Frontal cortex (tissue), 3 donors: ENCODE measurements at regions not wholly inside any gene's neighbourhood (a gene's known extent, or its start where the extent isn't known, plus 50 kb on each side); places are given as distances from the start of the nearest gene placed in this dataset.

Experiments used
- DNase-seq, 2 donors: peaks; one replicate each; pipeline ENCODE4 v3.0.0; 2012; ENCODE audit warnings: low spot score in 2 of 2
- FAIRE-seq: peaks from 2 replicates; lab custom pipeline; 2012; peaks lifted over from hg19 to GRCh38; lab: Jason Lieb, UNC
- donor health status: control.
- donor health status: control.
- donor health status: control.

DNA sequence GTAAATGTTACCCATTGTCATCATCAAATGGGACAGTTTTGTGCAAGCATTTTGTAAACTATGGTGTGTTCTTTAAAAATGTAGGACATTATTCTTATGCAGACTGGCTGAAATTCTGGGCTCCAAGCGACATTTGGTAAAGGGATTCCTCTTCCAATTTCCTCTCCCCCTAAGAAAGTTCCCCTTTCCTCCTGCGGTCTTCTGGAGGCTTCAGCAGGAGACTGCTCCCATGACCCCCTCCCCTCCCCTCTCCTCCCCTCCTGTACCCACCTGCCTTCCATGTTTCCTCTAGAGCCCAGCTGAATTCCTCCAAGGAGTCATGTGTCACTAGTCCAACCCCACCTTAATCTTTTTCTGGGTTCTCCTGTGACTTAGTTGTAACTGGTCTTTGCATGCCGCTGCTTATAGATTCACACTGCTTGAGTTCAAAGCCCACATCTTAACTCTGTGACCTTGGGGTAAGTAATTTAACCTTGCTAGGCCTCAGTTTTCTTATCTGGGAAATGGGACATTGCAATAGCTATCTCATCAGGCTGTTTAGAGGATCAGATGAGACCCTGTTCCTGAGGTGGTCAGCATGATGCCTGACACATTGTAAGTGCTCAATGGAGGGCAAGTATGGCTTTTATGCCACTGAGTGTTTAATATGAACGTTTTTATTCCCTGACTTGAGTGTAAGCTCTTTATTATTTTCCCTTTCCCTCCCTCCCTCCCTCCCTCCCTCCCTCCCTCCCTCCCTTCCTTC is 69.9 kb upstream of the WDR26 start:
- DNase-seq (no peak), FAIRE-seq (no peak)

DNA sequence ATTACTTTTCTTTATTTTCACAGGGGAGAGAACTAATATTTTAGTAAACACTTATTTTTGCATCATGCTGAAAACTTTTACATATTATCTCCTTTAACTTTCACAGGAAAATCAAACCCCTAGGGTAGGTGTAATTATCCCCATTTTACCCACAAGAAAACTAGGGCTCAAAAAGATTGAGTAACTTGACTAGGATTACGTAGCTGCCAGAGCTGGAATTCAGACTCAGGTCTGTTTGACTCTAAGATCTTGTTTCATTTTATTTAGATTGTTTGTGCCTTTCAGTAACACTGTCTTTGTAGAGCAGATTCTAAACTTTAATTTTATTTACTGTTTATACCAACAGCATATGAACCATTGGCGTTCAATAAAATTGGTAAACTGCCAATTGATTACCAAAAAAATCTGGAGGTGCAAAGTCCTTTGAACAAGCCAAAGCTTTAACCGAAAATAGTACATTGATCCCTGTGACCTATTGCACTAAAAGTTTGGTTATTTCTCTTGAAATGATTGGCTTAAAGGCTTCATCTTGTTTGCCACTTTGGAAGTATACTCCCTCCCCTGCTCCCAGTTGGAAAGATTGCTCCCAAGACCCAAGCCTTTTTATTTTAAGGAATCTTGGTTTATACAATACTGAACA is 71.0 kb upstream of the WDR26 start:
- DNase-seq, result no peak

DNA sequence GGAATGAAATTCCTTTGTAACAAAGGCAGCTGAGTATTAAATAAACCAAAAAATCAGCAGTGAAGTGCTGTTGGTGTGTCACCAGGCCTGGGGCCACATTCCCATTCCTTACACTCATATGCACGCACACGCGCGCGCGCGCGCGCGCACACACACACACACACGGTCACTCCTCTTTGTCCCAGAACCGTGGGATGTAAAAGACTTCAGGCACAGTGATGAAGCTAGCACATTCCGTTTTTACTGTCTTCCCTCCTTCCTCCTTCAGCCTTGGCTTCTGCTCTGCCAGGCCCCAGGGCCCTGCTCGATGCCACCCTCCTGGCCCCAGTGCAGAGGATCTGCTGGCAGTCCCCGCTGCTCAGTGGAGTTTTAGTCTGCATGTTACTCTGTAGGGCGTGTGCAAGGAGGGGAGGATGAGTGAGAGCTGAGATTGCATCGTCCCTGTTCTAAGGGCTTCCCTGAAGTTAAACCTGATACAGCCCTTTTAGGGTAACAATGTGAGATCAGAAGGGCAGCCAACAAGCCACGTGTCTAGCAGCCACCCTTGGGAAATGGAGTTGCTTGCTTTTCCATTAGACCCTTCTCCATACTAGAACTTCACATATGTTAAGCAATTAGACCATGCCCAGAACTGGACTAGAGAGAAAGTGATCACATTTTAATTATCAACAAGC is 71.7 kb upstream of the WDR26 start:
- DNase-seq (no peak), FAIRE-seq (no peak)

More for the DNA sequence above, 71.0 kb upstream of the WDR26 start:
- no peak for FAIRE-seq

- FAIRE-seq (no peak), DNase-seq (no peak)
Measured at GRCh38 chr1:224507771-224508523, 73.3 kb upstream of the WDR26 start.

DNA sequence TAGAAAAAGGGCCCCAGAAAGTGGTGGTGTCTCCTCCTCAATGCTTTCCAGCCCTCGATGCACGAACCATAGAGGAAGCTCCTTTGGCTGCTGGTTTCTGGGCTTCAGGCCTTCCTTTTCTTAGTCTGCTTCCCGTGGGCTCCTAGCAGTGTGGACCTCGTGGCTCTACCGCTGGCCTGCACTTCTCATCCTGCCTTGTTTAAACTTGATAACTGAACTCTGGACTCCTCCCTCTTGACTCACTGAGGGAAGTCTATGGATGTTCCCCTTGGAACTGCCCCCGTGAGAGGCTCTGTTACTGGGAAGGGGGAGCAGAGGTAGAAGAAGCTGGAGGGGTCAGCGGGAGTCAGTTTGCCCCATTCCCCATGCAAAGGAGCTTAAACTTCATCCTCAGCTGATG is 75.3 kb upstream of the WDR26 start:
- DNase-seq (no peak), FAIRE-seq (no peak)

DNA sequence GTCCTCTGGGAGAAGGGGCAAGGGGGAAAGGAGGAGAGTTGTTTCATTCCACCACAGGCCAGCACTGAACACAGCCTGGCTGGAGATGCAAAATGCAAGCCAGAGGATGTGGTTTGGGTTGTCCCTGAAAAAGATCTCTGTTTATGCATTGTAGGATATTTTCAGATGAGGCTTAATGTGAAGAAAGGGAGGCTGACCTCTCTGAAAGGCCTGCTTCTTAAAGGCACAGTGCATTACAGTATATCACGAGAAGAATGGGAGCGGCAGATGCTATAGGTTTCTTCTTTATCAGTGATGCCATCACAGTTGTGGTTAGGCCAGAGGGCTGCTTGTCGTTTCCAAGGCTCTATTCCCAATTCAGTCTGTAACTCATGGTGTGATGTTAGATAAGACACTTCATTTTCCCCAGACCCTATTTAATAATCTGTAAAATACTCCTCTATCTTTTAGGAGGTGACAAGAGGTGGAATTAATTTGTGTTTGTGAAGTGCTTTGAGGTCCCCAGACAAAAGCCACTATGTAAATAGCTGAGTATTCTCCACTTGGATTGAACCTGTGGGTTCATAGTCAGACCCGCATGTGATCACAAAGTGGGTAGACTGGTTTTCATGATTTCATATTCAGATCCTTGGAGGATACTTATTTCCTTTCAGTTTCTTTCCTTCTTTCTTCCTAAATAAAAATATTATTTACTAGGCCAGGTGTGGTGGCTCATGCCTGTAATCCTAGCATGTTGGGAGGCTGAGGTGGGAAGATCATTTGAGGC is 76.5 kb upstream of the WDR26 start:
- DNase-seq (no peak), FAIRE-seq (no peak)

- DNase-seq (no peak), FAIRE-seq (no peak)
Measured at GRCh38 chr1:224512600-224513151, 78.1 kb upstream of the WDR26 start.

DNA sequence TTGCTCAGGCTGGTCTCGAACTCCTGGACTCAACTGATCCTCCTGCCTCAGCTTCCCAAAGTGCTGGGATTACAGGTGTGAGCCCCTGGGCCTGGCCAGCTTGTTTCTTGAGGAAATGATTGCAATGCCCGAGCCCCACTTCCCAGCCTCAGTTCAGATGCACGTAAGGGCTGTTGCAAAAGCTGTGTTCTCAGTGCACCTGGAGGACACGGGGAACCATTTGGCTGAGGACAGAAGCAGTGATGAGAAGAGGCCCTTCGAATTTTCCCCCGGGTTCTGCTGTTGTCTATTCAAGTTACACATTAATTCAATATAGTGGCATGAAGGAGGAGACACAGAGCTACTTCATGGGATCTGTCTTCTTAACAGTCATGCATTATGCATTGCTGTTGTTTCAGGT is 78.8 kb upstream of the WDR26 start:
- DNase-seq (no peak), FAIRE-seq (no peak)

DNA sequence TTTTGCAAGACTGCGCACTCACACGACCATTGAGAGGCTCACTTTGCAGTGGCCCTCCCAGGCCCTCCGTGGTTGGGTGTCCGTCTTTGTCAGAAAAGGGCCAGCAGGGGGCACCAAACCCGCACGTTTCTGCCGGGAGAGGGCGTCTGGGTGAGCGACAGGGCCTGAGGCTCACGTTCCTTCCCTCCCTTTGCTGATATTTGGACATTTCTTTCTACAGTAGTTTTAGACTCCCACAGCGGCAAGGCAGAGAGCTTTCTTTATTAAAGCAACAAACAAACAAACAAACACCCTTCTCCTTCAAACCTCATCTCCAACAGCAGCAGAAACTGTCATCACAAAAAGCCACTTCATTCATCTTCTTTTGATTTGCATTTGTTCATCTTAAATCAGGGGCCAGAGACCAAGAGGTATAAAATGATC is 79.2 kb upstream of the WDR26 start:
- DNase-seq (peak; percentile 56 to 85), FAIRE-seq (no peak)

DNA sequence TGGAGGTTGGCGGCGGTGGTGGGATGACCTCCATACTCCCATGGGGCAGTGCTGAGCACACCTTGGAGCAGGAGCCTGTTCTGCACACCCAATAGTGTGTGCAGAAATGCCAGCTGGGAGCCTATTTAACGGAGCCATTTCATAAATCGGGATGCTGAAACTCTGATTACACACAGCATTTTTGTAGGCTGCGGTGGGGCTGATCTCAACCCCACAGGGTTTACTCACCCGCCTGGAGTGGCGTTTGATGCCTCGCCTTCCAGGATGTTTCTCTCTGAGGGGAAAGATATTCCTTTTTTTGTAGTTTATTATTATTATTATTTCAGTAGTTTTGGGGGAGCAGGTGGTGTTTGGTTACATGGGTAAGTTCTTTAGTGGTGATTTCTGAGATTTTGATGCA is 82.6 kb upstream of the WDR26 start:
- DNase-seq (no peak), FAIRE-seq (no peak)

DNA sequence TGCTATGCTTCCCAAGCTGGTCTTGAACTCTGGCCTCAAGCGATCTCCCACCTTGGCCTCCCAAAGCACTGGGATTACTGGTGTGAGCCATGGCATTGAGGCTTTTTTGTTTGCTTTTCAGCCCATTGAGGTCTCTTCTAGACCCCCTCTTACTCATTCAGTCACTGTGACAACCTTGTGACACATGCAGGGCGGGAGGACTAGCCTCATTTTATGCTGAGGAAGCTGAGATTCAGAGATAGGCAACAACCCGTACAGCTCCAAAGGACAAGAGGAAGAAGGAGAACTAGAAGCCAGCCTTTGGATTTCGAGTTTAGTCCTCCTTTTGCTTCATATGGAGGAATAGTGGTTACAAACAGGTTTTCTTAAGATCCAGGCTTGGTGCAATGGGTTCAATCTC is 83.9 kb upstream of the WDR26 start:
- no peak for FAIRE-seq
- no peak for DNase-seq

DNA sequence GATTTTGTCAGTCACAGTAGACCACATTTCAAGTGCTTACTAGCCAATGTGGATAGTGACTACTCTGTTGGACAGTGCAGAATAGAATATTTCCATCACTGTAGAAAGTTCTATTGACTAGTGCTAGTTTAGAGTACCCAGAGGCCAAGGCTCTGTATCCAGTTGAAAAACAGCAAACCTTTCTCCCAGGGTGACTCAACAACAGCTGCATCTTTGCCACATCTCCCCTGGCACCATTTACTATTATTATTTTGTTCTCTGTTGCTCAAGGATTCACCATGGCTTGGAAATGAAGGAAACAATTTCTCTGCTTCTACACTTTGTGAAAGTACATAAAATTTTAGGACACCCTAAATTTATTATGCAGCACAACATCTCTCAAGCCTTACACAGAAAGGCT is 85.3 kb upstream of the WDR26 start:
- DNase-seq (no peak), FAIRE-seq (no peak)

GRCh38 chr1:224520808-224521207 is 86.2 kb upstream of the WDR26 start:
- no peak for FAIRE-seq
- no peak for DNase-seq

DNA sequence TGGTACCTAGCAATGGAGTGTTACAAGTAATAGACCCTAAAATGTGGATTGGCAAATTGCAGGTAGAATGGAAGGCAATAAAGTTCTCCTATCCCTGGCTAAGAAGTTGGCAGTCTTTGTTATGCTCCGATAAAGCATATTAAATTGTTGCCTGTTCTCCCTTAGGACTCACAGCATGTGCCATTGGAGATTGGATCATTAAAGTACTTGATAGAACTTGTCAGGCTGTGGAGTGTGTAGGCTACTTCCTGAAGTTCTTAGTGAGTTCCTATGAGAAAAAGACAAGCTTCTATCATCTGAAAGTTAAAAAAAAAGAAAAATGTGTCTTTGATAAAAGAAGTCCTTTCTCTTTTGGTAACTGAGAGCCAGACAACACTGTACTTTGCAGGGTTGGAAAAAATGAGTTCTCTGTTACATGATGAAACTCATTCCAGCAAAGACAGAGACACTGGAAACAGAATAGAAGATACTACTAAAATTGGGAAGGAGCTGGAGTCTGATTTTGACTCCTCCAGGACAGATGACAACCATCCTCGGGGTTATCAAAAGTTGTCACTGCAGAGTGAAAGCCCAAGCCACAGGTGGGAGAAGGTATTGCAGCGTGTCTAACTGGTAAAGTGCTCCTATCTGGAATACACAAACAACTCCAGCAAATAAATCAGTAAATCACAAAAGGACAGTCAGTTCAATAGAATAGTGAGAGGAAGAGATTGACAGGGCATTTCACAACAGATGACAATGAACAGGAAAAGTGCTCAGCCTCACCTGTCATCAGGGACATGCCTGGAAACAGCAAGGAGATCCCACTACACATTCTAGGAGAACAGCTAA is 87.5 kb upstream of the WDR26 start:
- no peak for FAIRE-seq
- DNase-seq, result no peak

DNA sequence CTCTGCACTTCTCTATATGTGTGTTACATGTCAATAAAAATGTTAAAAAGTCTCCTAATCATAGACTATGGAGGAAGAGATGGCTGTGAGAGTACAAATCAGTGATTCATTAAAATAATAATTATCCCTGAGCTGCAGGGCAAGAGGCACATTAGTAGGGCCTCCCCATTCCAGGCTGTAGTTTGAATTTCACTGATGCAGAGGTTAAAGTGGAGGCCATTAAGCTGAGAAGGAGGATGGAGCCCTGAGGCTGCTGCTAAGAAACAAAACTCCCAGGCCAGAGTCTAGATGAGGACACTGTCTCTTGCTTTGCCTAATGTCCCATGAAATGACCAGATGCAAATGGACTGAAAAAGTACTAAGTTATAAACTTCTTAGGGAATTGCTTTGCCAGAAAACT is 89.1 kb upstream of the WDR26 start:
- FAIRE-seq, result no peak
- no peak for DNase-seq

- FAIRE-seq (no peak), DNase-seq (no peak)
Measured at GRCh38 chr1:224524679-224525078, 90.1 kb upstream of the WDR26 start.

DNA sequence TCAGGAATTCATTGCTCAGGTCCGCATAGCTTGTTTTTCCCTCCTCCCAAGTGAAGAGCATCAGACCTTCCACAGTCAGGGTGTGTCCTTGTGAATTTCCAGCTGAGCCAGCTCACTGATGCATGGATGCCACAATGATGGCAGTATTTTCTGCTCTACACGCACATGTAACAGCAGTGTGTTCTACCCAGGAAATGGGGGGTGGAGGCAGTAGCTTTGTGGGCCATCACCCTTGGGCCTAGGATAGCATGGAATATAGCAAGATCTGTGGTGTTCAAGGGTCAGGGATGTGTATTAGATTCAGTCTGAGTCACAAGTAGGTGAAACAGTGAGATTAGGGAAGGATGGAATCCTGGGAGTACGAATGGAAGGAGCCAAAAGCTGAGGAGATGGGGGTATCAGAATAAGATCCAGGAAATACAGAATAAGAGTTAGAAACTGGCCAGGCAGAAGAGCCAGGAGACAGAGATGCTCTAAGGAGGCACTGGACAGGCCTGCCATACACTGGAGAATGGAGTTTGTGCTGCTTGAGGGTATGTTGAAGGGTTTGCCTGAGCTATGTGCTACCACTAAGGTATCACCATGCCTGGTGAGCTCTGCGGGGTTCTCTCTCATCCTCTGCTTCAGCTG is 90.6 kb upstream of the CNIH3 start:
- FAIRE-seq (no peak), DNase-seq (no peak)

DNA sequence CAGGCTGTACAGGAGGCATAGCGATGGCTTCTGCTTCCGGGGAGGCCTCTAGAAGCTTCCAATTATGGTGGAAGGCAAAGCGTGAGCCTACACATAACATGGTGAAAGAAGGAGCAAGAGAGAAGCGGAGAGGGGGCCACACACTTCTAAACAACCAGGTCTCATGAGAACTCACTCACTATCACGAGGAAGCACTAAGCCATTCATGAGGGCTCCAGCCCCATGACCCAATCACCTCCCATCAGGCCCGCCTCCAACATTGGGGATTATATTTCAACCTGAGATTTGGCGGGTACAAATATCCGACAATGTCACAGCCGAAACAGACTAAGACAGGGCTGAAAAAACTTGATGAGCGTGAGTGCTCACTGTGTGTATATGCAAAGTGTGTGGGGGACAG is 89.3 kb upstream of the CNIH3 start:
- no peak for DNase-seq
- no peak for FAIRE-seq
